ENCODE measurements at regions not wholly inside any gene's neighbourhood (a gene's known extent, or its start where the extent isn't known, plus 50 kb on each side); places are given as distances from the start of the nearest gene placed in this dataset.

DNA sequence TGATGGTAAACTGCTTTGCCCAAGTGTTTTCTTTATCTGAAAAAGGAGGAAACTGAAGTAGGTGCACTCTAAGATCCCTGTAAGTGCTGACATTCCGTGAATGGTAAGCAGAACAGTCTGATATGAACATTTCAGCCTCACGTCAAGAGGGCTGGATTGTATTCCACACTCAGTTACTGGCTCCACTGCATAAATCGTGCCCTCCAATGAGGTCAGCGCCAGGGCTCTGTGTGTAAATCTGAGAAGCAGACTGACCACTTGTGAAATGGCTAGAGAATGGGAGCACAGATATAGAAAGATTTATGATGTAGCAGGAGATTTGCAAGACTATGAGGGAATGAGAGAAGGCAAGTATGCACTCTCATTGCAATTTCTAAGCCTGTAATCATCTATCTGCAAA, 153.0 kb downstream of the ICOS start:
- TF ChIP-seq ZNF354C (tag by site-specific recombination; IDR thresholded peaks at IDR 0.05; ENCODE audit: borderline replicate concordance, low read depth) (no peak), ZBTB1 (tag by site-specific recombination; IDR thresholded peaks at IDR 0.05) (no peak), KLF16 (tag by site-specific recombination; IDR thresholded peaks at IDR 0.05) (no peak)

Measured in HEK293 (cell line).